ENCODE measurements at regions not wholly inside any gene's neighbourhood (a gene's known extent, or its start where the extent isn't known, plus 50 kb on each side); places are given as distances from the start of the nearest gene placed in this dataset.

DNA sequence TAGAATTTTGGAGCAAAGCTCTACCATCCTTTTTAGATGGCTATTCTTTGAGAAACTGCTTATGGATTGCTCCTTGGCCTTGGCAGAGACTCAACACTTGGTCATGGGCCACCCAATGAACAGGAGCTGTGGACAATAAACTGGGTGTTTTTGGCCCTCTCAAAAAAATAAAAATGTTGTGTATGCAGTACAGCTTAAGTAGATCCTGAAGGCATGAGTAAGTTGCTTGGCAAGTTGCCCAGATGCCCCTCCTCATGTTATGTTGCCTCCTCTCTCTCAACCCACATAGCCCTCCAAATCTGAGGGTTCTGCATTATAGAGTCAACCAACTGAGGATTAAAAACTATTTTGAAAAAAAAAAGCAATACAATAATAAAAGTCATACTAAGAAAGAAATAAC lies 124.9 kb downstream of the ATP23 start:
- TF ChIP-seq, protein P1, sequence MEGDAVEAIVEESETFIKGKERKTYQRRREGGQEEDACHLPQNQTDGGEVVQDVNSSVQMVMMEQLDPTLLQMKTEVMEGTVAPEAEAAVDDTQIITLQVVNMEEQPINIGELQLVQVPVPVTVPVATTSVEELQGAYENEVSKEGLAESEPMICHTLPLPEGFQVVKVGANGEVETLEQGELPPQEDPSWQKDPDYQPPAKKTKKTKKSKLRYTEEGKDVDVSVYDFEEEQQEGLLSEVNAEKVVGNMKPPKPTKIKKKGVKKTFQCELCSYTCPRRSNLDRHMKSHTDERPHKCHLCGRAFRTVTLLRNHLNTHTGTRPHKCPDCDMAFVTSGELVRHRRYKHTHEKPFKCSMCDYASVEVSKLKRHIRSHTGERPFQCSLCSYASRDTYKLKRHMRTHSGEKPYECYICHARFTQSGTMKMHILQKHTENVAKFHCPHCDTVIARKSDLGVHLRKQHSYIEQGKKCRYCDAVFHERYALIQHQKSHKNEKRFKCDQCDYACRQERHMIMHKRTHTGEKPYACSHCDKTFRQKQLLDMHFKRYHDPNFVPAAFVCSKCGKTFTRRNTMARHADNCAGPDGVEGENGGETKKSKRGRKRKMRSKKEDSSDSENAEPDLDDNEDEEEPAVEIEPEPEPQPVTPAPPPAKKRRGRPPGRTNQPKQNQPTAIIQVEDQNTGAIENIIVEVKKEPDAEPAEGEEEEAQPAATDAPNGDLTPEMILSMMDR (IDR thresholded peaks at IDR 0.05), result no peak
- no peak for TF ChIP-seq ZFX (IDR thresholded peaks at IDR 0.05; ENCODE audit: borderline replicate concordance)
